GM18517 (cell line): ENCODE measurements at regions not wholly inside any gene's neighbourhood (a gene's known extent, or its start where the extent isn't known, plus 50 kb on each side); places are given as distances from the start of the nearest gene placed in this dataset.

Experiments used
- ATAC-seq: cut with Tn5 transposase; IDR thresholded peaks from one replicate; pipeline ENCODE4 v1.9.1; 2021; ENCODE audit warnings: mild to moderate bottlenecking, moderate library complexity; ENCODE audit not compliant: unreplicated experiment

GRCh38 chr10:43811871-43812270, 163.2 kb upstream of the ZNF32 start:
- ATAC-seq, result no peak

GRCh38 chr10:43809211-43809930, 160.7 kb upstream of the ZNF32 start:
- no peak for ATAC-seq

DNA sequence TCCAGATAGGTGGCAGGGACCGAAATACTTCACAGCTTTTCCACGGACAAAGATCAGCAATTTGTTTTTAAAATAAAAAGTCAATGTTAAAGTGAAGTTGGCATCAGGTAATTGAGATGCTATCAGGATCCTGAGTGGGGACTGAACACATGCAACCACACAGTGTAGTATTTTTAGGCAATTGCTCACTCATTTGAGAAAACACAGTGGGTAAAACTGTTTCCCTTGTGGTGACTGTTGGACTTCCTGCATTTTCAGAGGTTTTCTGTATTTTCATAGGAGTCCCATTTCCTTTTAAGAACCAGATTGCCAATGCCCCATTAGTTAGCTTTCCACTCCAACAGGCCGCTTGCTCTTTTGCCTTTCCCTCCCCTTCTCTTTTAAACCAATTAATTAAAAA, 159.5 kb upstream of the ZNF32 start:
- no peak for ATAC-seq

DNA sequence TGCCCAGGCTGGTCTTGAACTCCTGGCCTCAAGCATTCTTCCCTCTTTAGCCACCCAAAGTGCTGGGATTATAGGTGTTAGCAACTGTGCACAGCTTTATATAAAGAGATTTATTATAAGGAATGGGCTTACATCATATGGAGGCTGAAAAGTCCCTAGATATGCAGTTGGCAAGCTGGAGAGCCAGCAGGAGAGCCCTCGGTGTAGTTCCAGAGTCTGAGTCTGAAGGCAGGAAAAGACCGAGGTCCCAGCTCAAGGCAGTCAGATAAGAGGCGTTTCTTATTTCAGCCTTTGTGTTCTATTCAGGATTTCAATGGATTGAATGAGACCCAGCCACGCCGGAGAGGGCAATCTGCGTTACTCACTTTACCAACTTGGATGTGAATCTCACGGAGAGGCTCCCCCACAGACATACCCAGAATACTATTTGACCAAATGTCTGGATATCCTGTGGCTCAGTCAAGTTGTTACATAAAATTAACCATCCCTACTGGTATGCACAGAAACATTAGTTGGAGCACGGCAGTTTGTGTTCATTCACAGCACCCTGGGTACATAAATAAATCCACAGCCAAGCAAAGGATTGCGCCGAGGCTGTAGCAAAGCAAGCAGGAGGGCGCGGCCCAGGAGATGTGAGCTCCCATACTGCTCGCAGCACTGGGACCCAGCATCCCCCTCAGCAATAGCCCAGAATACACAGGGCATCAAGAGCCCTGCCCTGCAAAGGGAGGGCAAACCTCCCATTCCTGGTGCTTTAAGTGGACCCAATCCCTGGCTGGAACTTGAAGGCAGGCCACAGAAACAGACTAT, 158.4 kb upstream of the ZNF32 start:
- ATAC-seq, result no peak

DNA sequence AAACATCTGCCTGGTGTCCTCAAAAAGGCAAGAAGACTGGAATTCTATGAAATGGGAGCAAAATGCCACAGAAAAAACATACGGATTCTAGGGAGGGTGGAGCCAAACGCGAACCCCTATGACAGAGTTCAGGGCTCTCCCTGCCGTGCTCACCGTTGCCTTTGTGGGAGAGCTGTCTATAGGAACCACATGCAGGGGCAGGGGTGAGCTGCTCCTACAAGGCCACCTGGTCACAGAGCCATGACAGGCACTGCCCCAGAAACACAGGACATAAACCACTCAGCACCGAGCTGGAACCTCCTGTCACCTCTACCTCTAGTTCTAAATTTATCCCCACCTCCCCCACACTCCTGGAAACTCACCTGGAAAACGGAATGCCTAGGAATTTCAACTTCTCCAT, 155.1 kb upstream of the ZNF32 start:
- ATAC-seq, result no peak

GRCh38 chr10:43802988-43803696, 154.5 kb upstream of the ZNF32 start:
- ATAC-seq, result no peak

DNA sequence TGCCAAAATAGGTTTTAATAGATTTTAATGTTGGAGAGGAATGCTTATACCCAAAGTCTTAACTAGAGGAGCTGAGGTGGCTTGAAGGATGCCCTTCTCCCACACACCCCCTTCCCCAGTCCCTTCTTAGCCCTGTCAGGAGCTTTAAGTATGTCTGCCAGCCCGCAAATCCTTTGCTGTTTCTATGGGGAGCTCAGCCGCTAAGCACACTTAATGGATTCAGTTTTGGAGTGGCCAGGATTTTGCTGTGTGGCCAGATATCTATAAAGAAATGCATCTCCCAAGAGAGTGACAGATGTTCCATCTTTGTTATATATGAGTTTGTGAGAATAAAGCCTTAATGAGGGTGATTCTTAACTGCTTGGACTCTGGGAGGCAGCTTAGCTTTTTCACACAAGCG, 152.9 kb upstream of the ZNF32 start:
- no peak for ATAC-seq

DNA sequence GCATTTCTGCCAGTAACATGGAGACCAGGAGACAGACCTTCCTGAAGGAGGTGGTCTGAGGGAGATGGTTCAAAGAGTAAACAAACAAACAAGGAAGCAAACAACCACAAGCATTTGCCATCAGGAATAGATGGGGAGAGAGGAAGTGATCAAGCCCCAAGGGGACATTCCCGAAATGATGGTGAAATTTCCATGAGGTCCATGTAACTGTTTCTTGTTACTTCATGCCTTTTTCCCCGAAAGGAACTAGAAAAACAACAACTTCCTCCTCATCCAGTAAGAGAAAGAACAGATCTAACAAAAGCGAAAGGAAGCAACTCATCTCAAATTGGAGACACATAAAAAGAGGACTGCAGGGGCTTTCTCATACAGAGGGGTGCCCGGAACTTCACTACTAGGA, 152.5 kb upstream of the ZNF32 start:
- ATAC-seq, result no peak

- ATAC-seq, result no peak
Measured at GRCh38 chr10:43796781-43797180, 148.1 kb upstream of the ZNF32 start.

GRCh38 chr10:43795639-43796038, 147.0 kb upstream of the ZNF32 start:
- ATAC-seq, result no peak

- no peak for ATAC-seq
Measured at GRCh38 chr10:43795093-43795492, 146.4 kb upstream of the ZNF32 start.

GRCh38 chr10:43794181-43794815, 145.6 kb upstream of the ZNF32 start:
- ATAC-seq, result no peak

GRCh38 chr10:43793704-43794103, 145.0 kb upstream of the ZNF32 start:
- ATAC-seq, result no peak

DNA sequence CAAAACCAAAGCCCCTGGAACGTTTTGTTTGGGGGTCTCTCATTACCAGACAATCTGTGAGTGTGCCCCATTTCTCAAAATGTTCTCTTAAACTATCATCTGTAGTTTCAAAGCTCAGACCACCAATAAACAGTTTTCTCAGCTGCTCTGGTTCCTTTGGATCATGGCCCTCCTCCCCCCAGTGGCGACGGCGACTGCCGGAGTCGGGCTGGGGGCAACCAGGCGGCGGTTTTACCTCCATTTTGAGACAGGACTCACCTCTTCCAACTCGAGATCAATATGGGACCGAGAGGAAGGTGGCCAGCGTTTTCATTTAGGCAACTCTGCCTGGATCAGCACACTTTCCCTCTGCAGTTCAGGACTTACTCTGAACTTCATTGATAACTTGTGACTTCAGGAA, 141.5 kb upstream of the ZNF32 start:
- ATAC-seq, result no peak

GRCh38 chr10:43785252-43785651, 136.6 kb upstream of the ZNF32 start:
- ATAC-seq, result no peak

DNA sequence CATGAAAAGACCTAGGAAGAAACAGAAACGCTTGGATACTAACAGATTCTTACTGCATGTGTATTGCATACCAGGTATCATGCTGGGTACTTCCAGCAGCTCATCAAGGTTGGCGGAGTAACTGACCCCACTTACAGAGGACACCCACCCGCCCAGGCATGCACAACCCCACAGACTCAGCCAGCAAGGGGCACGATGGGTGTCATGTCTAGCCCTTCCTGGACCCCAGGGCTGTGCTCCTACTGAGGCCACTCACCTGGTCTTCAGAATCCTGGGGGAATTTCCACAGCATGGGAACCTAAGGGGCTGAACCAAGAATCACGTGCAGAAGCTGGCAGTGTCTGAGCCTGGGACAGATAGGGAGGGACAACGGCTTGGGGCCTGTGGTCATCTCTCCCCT, 134.1 kb upstream of the ZNF32 start:
- no peak for ATAC-seq

- peak; percentile 66 for ATAC-seq
Measured at GRCh38 chr10:43781480-43782361, 133.0 kb upstream of the ZNF32 start.

- no peak for ATAC-seq
Measured at GRCh38 chr10:43778571-43778970, 129.9 kb upstream of the ZNF32 start.

DNA sequence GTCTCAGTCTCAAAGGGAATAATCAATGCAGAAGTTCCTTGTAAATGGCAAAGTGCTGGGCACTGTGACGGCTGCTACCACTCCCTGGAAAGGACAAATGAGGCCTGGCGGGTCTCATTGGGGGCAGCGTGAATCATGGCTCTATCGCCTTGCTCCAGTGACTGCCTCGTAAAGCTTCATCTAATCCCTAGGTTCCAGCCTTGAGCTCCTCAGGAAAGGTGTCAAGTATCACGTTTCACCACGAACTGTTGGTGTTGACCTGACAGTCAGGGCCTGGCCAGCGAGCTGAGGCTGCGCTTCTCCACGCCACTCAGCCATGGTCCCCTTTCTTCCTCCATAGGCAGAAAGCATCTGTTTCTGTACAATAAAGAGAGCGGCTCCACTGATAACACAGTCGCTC, 126.7 kb upstream of the ZNF32 start:
- ATAC-seq, result no peak

GRCh38 chr10:43774234-43774769, 125.6 kb upstream of the ZNF32 start:
- no peak for ATAC-seq
